RWPE2 (cell line): ENCODE measurements at regions not wholly inside any gene's neighbourhood (a gene's known extent, or its start where the extent isn't known, plus 50 kb on each side); places are given as distances from the start of the nearest gene placed in this dataset.
A peak's percentile ranks its signal among the peaks of the same experiment; 100 is the strongest.

Experiments
- ATAC-seq: fragments of 200-7000 bp; cut with Tn5 transposase; 3 replicates; pipeline ENCODE4 v1.9.1; 2021; ENCODE audit warnings: low read depth
- DNase-seq: peaks from one replicate; pipeline ENCODE4 v3.0.0-alpha.2; 2020; ENCODE audit warnings: low spot score
- H3K27ac ChIP-seq: fragments of 450-650 bp; 2 replicates; pipeline ENCODE4 v1.5.1; 2017; ENCODE audit warnings: mild to moderate bottlenecking; ENCODE audit not compliant: poor library complexity, severe bottlenecking
- H3K27me3 ChIP-seq: fragments of 250-450 bp; sonication (Bioruptor Pico); 2 replicates; pipeline ENCODE4 v1.5.1; 2021; ENCODE audit warnings: mild to moderate bottlenecking, moderate library complexity; ENCODE audit not compliant: insufficient read depth, poor library complexity, severe bottlenecking
- H3K36me3 ChIP-seq: fragments of 250-450 bp; sonication (Bioruptor Pico); 2 replicates; pipeline ENCODE4 v1.5.1; 2020; ENCODE audit warnings: low read depth, mild to moderate bottlenecking, moderate library complexity
- H3K4me1 ChIP-seq: fragments of 250-450 bp; sonication (Bioruptor Pico); 2 replicates; pipeline ENCODE4 v1.5.1; 2021; ENCODE audit warnings: mild to moderate bottlenecking, moderate library complexity; ENCODE audit not compliant: insufficient read depth, poor library complexity, severe bottlenecking
- H3K4me3 ChIP-seq: fragments of 250-450 bp; sonication (Bioruptor Pico); 2 replicates; pipeline ENCODE4 v1.5.1; 2021; ENCODE audit warnings: mild to moderate bottlenecking, moderate library complexity; ENCODE audit not compliant: severe bottlenecking
- H3K9me3 ChIP-seq: fragments of 250-450 bp; sonication (Bioruptor Pico); 2 replicates; pipeline ENCODE4 v1.5.1; 2021; ENCODE audit warnings: mild to moderate bottlenecking, moderate library complexity; ENCODE audit not compliant: severe bottlenecking
- TF ChIP-seq, protein P1 (sequence below): fragments of 450-650 bp; IDR thresholded peaks from one replicate; pipeline ENCODE4 v1.5.1; 2017; ENCODE audit warnings: mild to moderate bottlenecking, moderate library complexity; ENCODE audit not compliant: poor library complexity, severe bottlenecking

DNA sequence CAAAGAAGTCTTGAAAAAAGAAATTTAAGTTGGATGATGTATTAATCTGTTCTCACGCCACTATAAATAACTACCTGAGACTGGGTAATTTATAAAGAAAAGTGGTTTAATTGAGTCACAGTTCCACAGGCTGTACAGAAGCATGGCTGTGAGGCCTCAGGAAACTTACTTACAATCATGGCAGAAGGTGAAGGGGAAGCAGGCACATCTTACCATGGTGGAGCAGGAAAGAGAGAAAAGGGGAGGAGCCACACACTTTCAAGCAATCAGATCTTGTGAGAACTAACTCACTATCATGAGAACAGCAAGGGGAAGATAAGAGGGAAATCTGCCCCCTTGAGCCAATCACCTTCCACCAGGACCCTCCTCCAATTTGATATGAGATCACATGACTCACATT, 65.7 kb upstream of the AMOTL1 start:
- H3K27me3 ChIP-seq = no peaks in the 10 kb centered on the region
- DNase-seq = no peak
- ATAC-seq = no peak
- H3K9me3 ChIP-seq = no peaks in the 10 kb centered on the region
- H3K4me1 ChIP-seq = peaks cover 16% of the 10 kb centered on the region
- no peaks in the 10 kb centered on the region for H3K36me3 ChIP-seq
- H3K4me3 ChIP-seq = no peak overlapping the region
- H3K27ac ChIP-seq = no peak overlapping the region
- TF ChIP-seq, protein P1, sequence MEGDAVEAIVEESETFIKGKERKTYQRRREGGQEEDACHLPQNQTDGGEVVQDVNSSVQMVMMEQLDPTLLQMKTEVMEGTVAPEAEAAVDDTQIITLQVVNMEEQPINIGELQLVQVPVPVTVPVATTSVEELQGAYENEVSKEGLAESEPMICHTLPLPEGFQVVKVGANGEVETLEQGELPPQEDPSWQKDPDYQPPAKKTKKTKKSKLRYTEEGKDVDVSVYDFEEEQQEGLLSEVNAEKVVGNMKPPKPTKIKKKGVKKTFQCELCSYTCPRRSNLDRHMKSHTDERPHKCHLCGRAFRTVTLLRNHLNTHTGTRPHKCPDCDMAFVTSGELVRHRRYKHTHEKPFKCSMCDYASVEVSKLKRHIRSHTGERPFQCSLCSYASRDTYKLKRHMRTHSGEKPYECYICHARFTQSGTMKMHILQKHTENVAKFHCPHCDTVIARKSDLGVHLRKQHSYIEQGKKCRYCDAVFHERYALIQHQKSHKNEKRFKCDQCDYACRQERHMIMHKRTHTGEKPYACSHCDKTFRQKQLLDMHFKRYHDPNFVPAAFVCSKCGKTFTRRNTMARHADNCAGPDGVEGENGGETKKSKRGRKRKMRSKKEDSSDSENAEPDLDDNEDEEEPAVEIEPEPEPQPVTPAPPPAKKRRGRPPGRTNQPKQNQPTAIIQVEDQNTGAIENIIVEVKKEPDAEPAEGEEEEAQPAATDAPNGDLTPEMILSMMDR = no peak

DNA sequence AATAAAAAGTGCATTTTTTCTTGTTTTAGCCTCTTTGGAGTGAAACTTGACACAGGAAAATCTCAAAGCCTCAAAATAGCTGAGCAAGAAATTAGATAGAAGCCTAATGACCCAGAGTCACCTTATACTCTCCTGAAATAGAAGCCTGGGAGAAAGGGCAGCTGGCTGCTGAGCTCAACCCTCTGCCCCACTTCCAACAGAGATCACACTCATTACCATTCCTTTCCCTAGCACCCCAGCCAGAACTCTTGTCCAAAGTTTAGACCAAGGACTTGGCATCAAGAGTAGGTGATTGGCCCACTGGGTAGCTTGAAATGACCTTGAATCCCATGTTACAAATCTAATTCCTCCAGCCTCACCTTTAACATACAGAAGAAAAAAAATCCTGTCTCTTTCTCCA, 62.7 kb upstream of the AMOTL1 start:
- DNase-seq = no peak
- H3K27ac ChIP-seq = peak overlapping the region; percentile 99
- no peaks in the 10 kb centered on the region for H3K27me3 ChIP-seq
- no peaks in the 10 kb centered on the region for H3K9me3 ChIP-seq
- ATAC-seq = no peak
- TF ChIP-seq, protein P1 = no peak
- no peak overlapping the region for H3K4me3 ChIP-seq
- H3K4me1 ChIP-seq = peaks cover 35% of the 10 kb centered on the region
- peaks cover 24% of the 10 kb centered on the region for H3K36me3 ChIP-seq

DNA sequence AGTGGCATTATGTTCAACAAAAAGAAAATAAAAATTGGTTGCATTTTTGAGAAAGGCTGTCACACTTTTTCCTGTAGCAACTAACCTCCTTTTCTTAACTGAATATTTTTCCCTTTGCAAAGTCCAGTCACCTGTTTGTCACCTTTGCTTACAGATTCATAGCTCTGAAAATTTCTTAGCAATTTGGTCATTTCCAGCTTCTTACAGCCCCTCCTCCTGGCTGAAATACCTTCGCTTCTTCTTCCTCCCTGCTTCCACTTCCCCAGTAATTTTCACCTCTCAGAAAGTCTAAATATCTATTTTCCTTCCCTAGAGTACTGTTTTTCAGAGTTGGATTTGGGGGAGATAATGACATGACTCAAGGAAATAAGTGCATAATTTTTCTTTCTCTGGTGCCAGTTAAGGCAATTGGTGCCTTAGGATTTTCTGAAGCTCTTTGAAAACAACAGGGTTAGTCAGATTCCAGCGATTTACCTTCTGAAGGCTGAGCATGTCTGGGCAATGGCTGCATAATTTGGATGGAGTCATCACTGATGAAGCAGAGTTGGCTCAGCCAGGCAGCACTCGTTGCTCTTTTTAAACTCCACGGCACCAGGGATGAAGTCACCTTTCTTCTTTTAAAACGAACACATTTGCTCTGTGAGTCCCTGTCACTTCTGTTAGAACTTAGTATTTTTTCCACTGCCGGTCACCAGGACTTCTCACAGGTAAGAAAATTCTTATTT, 62.1 kb upstream of the AMOTL1 start:
- Histone ChIP-seq H3K9me3 (no peaks in the 10 kb centered on the region), H3K36me3 (peaks cover 30% of the 10 kb centered on the region), H3K27ac (peak overlapping the region; percentile 99), H3K4me3 (peak overlapping the region; percentile 38), H3K27me3 (no peaks in the 10 kb centered on the region), H3K4me1 (peaks cover 35% of the 10 kb centered on the region)
- ATAC-seq (peak; percentile 90), DNase-seq (peak; percentile 85)
- TF ChIP-seq, protein P1 = no peak

DNA sequence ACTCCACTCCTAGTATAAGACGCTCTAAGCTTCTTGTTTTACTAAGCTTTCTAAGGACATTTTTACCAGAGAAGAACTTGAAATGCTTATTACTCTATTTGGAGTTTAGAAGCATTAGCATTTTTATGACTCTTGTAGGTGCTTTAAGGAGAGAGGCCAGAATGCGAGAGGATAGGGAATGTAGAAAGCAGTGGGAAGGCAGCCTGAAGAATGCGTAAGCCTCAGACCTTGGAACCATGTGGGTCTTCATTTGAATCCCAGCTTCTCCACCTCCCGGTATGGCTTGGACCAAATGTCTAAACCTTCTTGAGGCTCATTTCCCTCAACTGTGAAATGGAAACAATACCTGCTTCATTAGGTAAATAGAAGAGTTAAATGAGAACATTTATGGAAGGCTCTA, 60.0 kb upstream of the AMOTL1 start:
- peak overlapping the region; percentile 99 for H3K27ac ChIP-seq
- H3K4me1 ChIP-seq = peaks cover 42% of the 10 kb centered on the region
- ATAC-seq (no peak), DNase-seq (no peak)
- H3K27me3 ChIP-seq = no peaks in the 10 kb centered on the region
- peaks cover 40% of the 10 kb centered on the region for H3K36me3 ChIP-seq
- TF ChIP-seq, protein P1 = no peak
- H3K4me3 ChIP-seq = no peak overlapping the region
- H3K9me3 ChIP-seq = peaks cover 4% of the 10 kb centered on the region

DNA sequence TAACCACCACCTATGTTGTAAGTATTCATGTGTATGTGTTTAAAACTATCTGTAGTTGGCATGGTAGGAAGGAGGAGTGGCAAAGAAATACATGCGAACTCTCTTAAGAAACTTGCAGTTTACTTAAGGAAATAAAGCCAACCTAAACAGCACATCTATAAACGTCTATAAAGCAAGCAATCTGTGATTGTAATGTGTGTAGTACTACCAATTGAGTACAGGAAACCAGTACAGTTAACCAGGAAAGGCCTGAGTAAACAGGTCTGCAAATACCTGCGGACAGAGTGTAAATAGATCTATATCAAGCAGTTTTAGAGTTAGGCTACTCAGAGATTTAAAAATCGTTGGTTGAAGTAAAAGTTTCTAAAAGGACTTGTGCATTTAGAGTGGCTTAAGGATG, 59.5 kb upstream of the AMOTL1 start:
- H3K9me3 ChIP-seq = peaks cover 7% of the 10 kb centered on the region
- peak overlapping the region; percentile 99 for H3K27ac ChIP-seq
- H3K27me3 ChIP-seq = no peaks in the 10 kb centered on the region
- no peak overlapping the region for H3K4me3 ChIP-seq
- H3K4me1 ChIP-seq = peaks cover 42% of the 10 kb centered on the region
- DNase-seq (no peak), ATAC-seq (peak; percentile 19; the same call in 1 of the 3 replicates)
- H3K36me3 ChIP-seq = peaks cover 40% of the 10 kb centered on the region
- TF ChIP-seq, protein P1 = no peak
